HCT116 (cell line): ENCODE measurements at regions not wholly inside any gene's neighbourhood (a gene's known extent, or its start where the extent isn't known, plus 50 kb on each side); places are given as distances from the start of the nearest gene placed in this dataset.

Source experiments
- ATAC-seq: fragments of 200-7000 bp; cut with Tn5 transposase; 2 replicates; pipeline ENCODE4 v1.9.1; 2020; ENCODE audit warnings: mild to moderate bottlenecking, moderate library complexity
- BruUV-seq: library from RNA; stranded (reverse); fragments of 400-500 nt; replicated peaks from 2 replicates; lab custom pipeline; 2021; lab: Mats Ljungman, UMichigan
- CTCF ChIA-PET: fragments of 300-600 bp; sonication (Branson Sonifier 250); formaldehyde crosslinking; loops from one replicate; lab custom pipeline; 2021; ENCODE audit warnings: antibody characterized with exemption; lab: Charles Lee
- POLR2A ChIA-PET: fragments of 300-600, 350-600 bp; sonication (Branson Sonifier 250); formaldehyde crosslinking; loops from one replicate; lab custom pipeline; 2021; ENCODE audit warnings: antibody characterized with exemption; lab: Charles Lee
- RAD21 ChIA-PET, 2 experiments: fragments of 300-600 bp; sonication (Branson Sonifier 250); formaldehyde crosslinking; loops; one replicate each; lab custom pipeline; 2023; ENCODE audit warnings: low total read pairs in 2 of 2; ENCODE audit not compliant: uncharacterized antibody in 2 of 2, unreplicated experiment in 2 of 2, low non-redundant PET in 1 of 2; lab: Charles Lee
- DNase-seq: peaks from one replicate; pipeline ENCODE4 v3.0.0-alpha.2; 2010; ENCODE audit warnings: low read depth, low spot score
- H2AFZ ChIP-seq: fragments of 200-600 bp; shearing (Covaris generic), sonication (generic); 2 replicates; pipeline ENCODE4 v1.6.1; 2017; ENCODE audit warnings: low read depth, mixed run types, mixed read lengths, antibody characterized with exemption, low read length; ENCODE audit not compliant: poor library complexity, severe bottlenecking
- H3K27ac ChIP-seq: 2 replicates; pipeline ENCODE4 v1.5.1; 2012; ENCODE audit warnings: low read depth, low read length
- H3K27me3 ChIP-seq: fragments of 200-600 bp; sonication (generic); 2 replicates; pipeline ENCODE4 v1.6.1; 2016; ENCODE audit warnings: mixed run types, low read length, mixed read lengths; ENCODE audit not compliant: insufficient read depth
- H3K36me3 ChIP-seq, 2 experiments: fragments of 200-500 bp in 1 of 2; fragments of 200-600 bp in 1 of 2; sonication (Bioruptor generic) in 1 of 2; sonication (generic) in 1 of 2; 2 replicates each; pipeline versions ENCODE4 v1.5.1 to v1.6.1; 2014 to 2016; ENCODE audit warnings: low read length in 2 of 2, inconsistent platforms in 1 of 2, mixed read lengths in 1 of 2, mixed run types in 1 of 2; ENCODE audit not compliant: insufficient read depth in 2 of 2, control insufficient read depth in 1 of 2
- H3K4me1 ChIP-seq, 2 experiments: fragments of 200-600 bp in 1 of 2; sonication (generic) in 1 of 2; 2 replicates each; pipeline versions ENCODE4 v1.5.1 to v1.6.1; 2012 to 2017; ENCODE audit warnings: low read length in 2 of 2, inconsistent platforms in 1 of 2, mild to moderate bottlenecking in 1 of 2, mixed read lengths in 1 of 2, mixed run types in 1 of 2, moderate library complexity in 1 of 2; ENCODE audit not compliant: insufficient read depth in 2 of 2, control insufficient read depth in 1 of 2
- H3K4me2 ChIP-seq: fragments of 200-600 bp; sonication (generic); 2 replicates; pipeline ENCODE4 v1.6.1; 2017; ENCODE audit warnings: mixed run types, low read length, mixed read lengths
- H3K4me3 ChIP-seq, 2 experiments: fragments of 200-600 bp in 1 of 2; sonication (generic) in 1 of 2; replicated peaks in 1 of 2; 2 replicates each; pipeline ENCODE4 v1.5.1; 2011 to 2016; ENCODE audit warnings: low read length in 2 of 2, control low read depth in 1 of 2, low read depth in 1 of 2, mild to moderate bottlenecking in 1 of 2, mixed read lengths in 1 of 2, mixed run types in 1 of 2
- H3K79me2 ChIP-seq: fragments of 200-600 bp; sonication (generic); 2 replicates; pipeline ENCODE4 v1.6.1; 2017; ENCODE audit warnings: mild to moderate bottlenecking, mixed run types, low read length, moderate library complexity, mixed read lengths; ENCODE audit not compliant: insufficient read depth
- H3K9ac ChIP-seq: fragments of 200-600 bp; sonication (generic); 2 replicates; pipeline ENCODE4 v1.6.1; 2016; ENCODE audit warnings: low read length, mixed read lengths
- H3K9me2 ChIP-seq: fragments of 200-600 bp; sonication (generic), shearing (Covaris generic); 2 replicates; pipeline ENCODE4 v1.6.1; 2017; ENCODE audit warnings: mixed run types, mild to moderate bottlenecking, moderate library complexity; ENCODE audit not compliant: insufficient read depth
- H3K9me3 ChIP-seq, 2 experiments: fragments of 200-500 bp in 1 of 2; fragments of 200-600 bp in 1 of 2; sonication (Bioruptor generic) in 1 of 2; sonication (generic) in 1 of 2; 2 replicates each; pipeline ENCODE4 v1.6.1; 2014 to 2017; ENCODE audit warnings: low read length in 2 of 2, mixed read lengths in 2 of 2, inconsistent platforms in 1 of 2, low read depth in 1 of 2, mild to moderate bottlenecking in 1 of 2, mixed run types in 1 of 2, moderate library complexity in 1 of 2; ENCODE audit not compliant: control insufficient read depth in 1 of 2, insufficient read depth in 1 of 2
- H4K20me1 ChIP-seq: fragments of 200-600 bp; sonication (generic), shearing (Covaris generic); 2 replicates; pipeline ENCODE4 v1.6.1; 2017; ENCODE audit warnings: mixed run types, mild to moderate bottlenecking, moderate library complexity; ENCODE audit not compliant: insufficient read depth
- CEBPB ChIP-seq: IDR thresholded peaks from 2 replicates; pipeline ENCODE4 v1.6.1; 2012; ENCODE audit warnings: low read depth
- EZH2 ChIP-seq: fragments of 200-600 bp; sonication (generic); IDR thresholded peaks from 2 replicates; pipeline ENCODE4 v1.6.1; 2017; ENCODE audit warnings: antibody characterized with exemption, mixed run types
- JUND ChIP-seq: IDR thresholded peaks from 2 replicates; pipeline ENCODE4 v1.6.1; 2012
- POLR2AphosphoS5 ChIP-seq: IDR thresholded peaks from 2 replicates; pipeline ENCODE4 v1.6.1; 2011; ENCODE audit warnings: mild to moderate bottlenecking, low read depth, low read length, moderate library complexity
- SP1 ChIP-seq: IDR thresholded peaks from 2 replicates; pipeline ENCODE4 v1.6.1; 2012; ENCODE audit warnings: low read depth
- ZFX ChIP-seq: fragments of 450-650 bp; IDR thresholded peaks from 2 replicates; pipeline ENCODE4 v1.6.1; 2017
- intact Hi-C: fragments of 100-400 bp; cut with micrococcal nuclease; formaldehyde crosslinking; loops from 2 replicates; pipeline ENCODE4 v1.10.0; 2022
- TF ChIP-seq, protein P1 (sequence below): IDR thresholded peaks from 2 replicates; pipeline ENCODE4 v1.6.1; 2012; ENCODE audit warnings: low read depth
- TF ChIP-seq, protein P2 (sequence below): IDR thresholded peaks from 2 replicates; pipeline ENCODE4 v1.6.1; 2012
- TF ChIP-seq, protein P3 (sequence below), 3 experiments: fragments of 200-600 bp in 1 of 3; sonication (generic) in 1 of 3; IDR thresholded peaks in 2 of 3; conservative IDR thresholded peaks in 1 of 3; 2 replicates each; pipeline ENCODE4 v1.5.1; 2012 to 2017; ENCODE audit warnings: low read depth in 2 of 3, low read length in 2 of 3, antibody characterized with exemption in 1 of 3, borderline replicate concordance in 1 of 3, control low read depth in 1 of 3, mild to moderate bottlenecking in 1 of 3, mixed read lengths in 1 of 3, mixed run types in 1 of 3, moderate library complexity in 1 of 3; ENCODE audit not compliant: insufficient read depth in 1 of 3

DNA sequence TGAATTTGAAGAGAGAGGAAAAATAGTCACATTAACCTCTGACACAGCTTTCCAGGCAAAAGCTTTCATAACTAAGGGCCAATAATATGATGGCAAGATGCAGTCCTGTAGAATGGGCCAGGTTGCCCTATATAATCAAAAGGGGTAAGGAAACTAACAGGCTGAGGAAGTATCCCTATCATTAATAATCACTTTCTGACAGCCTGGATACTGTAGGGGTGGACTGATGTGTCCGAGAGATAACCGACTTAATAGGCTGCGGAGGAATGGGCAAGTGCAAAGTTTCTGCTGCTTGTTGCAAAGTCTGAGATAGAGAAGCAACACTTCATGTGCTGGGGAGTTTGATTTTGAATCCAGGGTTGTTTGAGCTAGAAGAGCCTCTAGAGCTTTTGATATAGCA, 94.8 kb downstream of the DNAAF6 start:
- intact Hi-C loops, result no loop called here
- POLR2A ChIA-PET, result no interaction called here
- Histone ChIP-seq H4K20me1 (no peaks in the 10 kb centered on the region), H2AFZ (no peak overlapping the region), H3K4me3 (no peak overlapping the region), H3K36me3 (no peaks in the 10 kb centered on the region), H3K4me2 (no peak overlapping the region), H3K4me1 (no peaks in the 10 kb centered on the region; a peak in 1 of 4 replicates), H3K9me2 (no peaks in the 10 kb centered on the region), H3K27me3 (no peaks in the 10 kb centered on the region), H3K79me2 (no peaks in the 10 kb centered on the region), H3K27ac (no peak overlapping the region), H3K9ac (no peak overlapping the region), H3K9me3 (no peaks in the 10 kb centered on the region)
- no TSS peak for BruUV-seq
- TF ChIP-seq, protein P1, sequence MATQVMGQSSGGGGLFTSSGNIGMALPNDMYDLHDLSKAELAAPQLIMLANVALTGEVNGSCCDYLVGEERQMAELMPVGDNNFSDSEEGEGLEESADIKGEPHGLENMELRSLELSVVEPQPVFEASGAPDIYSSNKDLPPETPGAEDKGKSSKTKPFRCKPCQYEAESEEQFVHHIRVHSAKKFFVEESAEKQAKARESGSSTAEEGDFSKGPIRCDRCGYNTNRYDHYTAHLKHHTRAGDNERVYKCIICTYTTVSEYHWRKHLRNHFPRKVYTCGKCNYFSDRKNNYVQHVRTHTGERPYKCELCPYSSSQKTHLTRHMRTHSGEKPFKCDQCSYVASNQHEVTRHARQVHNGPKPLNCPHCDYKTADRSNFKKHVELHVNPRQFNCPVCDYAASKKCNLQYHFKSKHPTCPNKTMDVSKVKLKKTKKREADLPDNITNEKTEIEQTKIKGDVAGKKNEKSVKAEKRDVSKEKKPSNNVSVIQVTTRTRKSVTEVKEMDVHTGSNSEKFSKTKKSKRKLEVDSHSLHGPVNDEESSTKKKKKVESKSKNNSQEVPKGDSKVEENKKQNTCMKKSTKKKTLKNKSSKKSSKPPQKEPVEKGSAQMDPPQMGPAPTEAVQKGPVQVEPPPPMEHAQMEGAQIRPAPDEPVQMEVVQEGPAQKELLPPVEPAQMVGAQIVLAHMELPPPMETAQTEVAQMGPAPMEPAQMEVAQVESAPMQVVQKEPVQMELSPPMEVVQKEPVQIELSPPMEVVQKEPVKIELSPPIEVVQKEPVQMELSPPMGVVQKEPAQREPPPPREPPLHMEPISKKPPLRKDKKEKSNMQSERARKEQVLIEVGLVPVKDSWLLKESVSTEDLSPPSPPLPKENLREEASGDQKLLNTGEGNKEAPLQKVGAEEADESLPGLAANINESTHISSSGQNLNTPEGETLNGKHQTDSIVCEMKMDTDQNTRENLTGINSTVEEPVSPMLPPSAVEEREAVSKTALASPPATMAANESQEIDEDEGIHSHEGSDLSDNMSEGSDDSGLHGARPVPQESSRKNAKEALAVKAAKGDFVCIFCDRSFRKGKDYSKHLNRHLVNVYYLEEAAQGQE, result no peak
- TF ChIP-seq ZFX, result no peak
- TF ChIP-seq JUND, result no peak
- TF ChIP-seq CEBPB, result no peak
- TF ChIP-seq, protein P2, sequence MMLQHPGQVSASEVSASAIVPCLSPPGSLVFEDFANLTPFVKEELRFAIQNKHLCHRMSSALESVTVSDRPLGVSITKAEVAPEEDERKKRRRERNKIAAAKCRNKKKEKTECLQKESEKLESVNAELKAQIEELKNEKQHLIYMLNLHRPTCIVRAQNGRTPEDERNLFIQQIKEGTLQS, result no peak
- TF ChIP-seq, protein P3, sequence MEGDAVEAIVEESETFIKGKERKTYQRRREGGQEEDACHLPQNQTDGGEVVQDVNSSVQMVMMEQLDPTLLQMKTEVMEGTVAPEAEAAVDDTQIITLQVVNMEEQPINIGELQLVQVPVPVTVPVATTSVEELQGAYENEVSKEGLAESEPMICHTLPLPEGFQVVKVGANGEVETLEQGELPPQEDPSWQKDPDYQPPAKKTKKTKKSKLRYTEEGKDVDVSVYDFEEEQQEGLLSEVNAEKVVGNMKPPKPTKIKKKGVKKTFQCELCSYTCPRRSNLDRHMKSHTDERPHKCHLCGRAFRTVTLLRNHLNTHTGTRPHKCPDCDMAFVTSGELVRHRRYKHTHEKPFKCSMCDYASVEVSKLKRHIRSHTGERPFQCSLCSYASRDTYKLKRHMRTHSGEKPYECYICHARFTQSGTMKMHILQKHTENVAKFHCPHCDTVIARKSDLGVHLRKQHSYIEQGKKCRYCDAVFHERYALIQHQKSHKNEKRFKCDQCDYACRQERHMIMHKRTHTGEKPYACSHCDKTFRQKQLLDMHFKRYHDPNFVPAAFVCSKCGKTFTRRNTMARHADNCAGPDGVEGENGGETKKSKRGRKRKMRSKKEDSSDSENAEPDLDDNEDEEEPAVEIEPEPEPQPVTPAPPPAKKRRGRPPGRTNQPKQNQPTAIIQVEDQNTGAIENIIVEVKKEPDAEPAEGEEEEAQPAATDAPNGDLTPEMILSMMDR (IDR thresholded peaks at IDR 0.05 in 2 of 3, conservative IDR thresholded peaks at IDR 0.05 in 1 of 3; ENCODE audit: borderline replicate concordance in 1 of 3, insufficient read depth in 1 of 3, low read depth in 2 of 3, low read length in 2 of 3), result no peak
- TF ChIP-seq EZH2, result no peak
- no peak for TF ChIP-seq POLR2AphosphoS5
- no peak for TF ChIP-seq SP1
- DNase-seq, result no peak
- ATAC-seq, result no peak
- RAD21 ChIA-PET, result no interaction called here
- CTCF ChIA-PET, result interaction anchor here (1.0 kb wide), 1 partner anchor 20 kb away, joined by 3 read pairs; no protein-coding TSS in a partner anchor
